Activated CD4-positive, alpha-beta T cell treated with anti-CD3 and anti-CD28 coated beads, Interleukin-10, Interleukin-2, amounts not matched to agents 100 ng/mL and 50 ng/mL, durations not matched to agents 16 hours and 8 hours (primary cell): ENCODE measurements at regions not wholly inside any gene's neighbourhood (a gene's known extent, or its start where the extent isn't known, plus 50 kb on each side); places are given as distances from the start of the nearest gene placed in this dataset.
"Not testable (repeated sequence)": the region's sequence is repeated elsewhere in the genome, so short reads cannot be mapped to it uniquely, and the experiment has no call there.

Source experiments
- DNase-seq: peaks from one replicate; pipeline ENCODE4 v3.0.0-alpha.2; 2020

DNA sequence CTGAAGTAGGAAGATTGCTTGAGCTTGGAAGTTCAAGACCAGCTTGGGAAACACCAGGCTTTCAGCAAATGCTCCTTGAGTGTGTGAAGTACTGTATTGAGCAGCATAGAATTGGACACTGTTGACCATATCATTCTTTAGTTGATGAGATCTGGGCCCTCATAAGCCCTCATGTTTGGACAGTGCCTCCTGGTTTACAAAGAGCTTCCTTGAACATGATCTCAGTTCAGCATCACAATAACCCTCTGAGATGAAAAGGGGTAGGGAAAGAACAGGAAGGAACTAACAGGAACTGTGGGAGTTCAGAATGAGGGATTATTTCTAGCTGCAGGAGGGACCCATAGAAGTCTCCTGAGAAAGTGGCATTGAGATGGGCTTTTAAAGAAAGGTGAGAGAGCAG lies 153.2 kb downstream of the C12orf75 start:
- no peak for DNase-seq

DNA sequence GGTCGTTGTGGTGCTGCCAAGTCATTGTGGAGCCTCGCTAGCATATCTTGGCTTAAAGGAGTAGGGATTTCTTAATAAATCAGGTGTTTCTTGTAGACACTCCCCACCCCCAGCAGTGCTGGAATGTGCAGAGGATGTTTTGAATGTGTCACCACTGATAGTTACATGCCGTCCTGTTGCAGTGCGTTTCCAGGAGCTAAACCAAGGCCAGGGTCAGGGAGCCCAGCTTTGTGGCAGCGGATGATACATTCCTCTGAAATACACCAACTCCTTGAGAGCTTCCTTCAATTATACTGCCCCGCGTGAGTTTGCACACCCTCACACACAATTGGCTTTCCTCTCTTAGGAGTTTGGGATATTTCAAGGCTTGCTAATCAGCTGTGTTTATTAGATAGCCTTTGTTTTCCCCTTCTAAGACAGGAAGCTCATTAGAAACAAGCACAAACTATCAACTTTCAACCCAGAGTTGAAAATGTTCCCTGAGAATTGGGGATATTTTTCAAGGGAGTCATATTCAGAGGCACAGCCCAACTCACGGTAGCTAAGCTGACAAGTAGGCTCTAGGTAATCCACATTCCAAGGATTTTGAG lies 154.9 kb downstream of the C12orf75 start:
- no peak for DNase-seq

DNA sequence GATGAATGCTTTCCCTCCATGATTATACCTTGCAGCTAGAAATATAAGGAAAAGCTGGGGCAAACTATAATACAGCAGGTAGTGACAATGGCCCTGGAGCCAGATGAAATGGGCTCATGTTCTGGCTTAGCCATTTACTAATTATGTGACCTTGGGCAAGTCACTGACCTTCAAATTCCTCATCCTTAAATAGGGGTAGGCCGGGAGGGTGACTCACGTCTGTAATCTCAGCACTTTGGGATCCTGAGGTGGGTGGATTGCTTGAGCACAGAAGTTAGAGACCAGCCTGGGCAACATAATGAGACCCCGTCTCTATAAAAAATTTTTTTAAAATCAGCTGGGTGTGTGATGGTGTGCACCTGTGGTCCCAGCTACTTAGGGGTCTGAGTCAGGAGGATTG lies 155.4 kb downstream of the C12orf75 start:
- no peak for DNase-seq

DNA sequence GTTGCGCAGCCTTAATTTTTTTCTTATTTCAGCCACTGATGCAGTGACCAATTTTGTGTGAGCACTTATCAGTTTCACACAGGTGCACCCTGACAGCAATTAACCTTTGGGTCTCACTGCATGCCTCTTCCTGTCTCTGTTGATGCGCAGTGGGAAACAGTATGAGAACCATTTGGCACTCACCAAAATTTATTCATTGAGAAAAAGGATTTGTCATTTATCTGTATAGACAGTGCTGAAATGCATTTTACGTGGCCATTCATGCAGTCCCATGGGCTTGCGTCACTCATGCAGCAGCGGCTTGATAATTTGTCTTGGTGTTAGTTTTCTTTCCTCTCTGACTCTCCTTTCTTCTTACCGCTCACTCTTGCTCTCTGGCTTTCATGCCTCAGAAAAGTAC lies 157.5 kb downstream of the C12orf75 start:
- no peak for DNase-seq

DNA sequence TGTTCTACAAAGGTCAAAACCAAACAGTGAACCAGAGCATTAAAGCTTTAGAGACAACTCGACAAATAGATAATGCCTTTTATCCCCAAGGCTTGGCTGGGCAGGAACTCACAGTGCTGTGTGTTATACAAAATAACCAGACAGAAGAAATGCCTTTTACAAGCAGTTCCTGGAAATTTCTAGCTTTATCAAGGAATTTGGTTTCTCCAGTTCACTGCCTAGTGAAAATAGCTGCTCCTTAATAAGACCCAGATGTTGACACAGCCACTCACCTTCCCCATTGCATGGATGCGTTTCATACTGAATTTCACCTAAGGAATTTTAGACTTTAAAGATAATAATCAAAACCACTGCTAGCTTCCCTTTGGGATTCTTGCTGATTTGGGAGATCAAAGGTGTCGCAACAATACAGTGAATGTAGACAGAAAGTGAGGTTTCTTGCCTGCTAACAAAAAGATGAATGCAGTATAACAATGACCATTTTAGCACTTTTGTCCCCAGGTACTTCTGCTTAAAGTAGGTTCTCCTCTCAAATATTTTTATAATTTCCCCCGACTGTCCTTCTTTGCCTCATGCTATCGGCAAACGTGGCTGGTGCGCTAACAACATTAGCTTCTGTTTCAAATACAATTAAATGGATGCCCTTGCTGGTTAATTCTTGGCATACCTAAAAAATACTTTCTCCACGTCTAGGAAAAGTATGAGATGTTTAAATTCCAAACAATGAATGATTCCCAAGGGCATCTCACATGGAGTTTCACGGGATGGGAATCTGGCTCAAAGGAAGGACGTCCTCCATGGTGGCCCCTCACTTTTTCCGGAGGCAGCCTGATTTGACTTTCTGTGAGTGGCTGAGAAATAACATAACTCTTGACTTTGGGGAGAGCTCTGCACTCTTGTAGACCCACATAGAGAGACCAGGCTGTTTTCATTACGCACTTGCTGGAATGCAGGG lies 162.4 kb downstream of the C12orf75 start:
- no peak for DNase-seq

DNA sequence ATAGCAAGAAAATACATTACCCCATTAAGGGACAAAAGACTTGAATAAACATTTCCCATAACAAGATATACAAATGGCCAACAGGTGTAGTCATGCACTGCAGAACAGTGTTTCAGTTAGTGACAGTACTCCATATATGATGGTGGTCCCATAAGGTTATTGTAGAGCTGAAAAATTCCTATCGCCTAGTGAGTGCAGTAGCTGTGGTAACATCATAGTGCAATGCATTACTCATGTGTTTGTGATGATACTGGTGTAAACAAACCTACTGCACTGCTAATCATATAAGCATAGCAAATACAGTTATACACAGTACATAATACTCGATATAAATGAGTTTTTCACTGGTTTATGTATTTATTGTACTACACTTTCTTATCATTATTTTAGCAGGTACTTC lies 168.7 kb downstream of the C12orf75 start:
- no peak for DNase-seq

DNA sequence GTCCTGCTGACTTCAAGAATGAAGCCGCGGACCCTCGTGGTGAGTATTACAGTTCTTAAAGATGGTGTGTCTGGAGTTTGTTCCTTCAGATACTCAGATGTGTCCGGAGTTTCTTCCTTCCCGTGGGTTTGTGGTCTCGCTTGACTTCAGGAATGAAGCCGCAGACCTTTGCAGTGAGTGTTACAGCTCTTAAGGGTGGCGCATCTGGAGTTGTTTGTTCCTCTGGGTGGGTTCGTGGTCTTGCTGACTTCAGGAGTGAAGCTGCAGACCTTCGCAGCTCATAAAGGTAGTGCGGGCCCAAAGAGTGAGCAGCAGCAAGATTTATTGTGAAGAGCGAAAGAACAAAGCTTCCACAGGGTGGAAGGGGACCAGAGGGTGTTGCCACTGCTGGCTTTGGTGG lies 170.2 kb downstream of the C12orf75 start:
- not testable (repeated sequence) for DNase-seq

DNA sequence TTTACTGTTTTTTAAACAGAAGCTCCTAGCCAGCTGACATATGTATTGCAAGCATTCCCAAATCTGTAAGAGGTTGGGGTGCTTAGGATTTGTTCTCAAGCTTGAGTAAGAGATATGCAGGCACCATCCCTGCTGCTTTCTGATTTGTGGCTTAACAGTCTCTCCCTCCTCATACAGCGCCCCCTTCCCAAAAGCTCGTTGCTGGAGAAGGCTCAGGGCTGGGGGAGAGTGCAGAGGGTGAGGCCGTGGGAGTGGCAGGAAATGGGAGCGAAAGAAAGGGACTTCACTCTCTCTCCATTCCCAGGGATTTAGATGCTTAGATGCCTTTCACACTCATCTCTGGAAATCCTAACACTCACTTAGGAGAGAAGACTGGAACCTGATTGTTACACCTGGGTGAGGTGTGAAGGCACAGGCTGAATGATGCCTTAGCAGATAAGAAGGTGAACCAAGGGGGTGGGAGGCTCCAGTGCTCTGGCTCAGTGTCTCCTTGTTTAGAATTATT lies 172.0 kb downstream of the C12orf75 start:
- DNase-seq = no peak

DNA sequence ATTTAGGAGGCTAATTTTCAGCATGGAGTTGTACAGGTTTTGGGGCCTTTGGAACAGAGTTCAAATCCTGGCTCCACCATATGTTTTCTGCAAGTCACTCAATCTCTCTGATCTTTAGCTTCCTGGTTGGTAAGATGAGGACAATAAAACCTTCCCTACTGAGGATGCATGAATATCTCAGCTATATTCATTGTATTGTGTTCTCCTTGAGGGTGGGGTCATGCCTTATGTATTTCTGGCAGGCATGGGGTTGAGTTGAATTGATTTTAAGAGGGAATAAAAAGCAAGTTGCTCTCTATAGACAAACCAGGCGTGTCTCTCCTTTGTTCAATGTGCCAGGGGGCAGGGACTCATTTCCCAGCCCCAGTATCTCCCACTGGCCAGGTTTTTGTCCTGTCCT lies 173.1 kb downstream of the C12orf75 start:
- no peak for DNase-seq

DNA sequence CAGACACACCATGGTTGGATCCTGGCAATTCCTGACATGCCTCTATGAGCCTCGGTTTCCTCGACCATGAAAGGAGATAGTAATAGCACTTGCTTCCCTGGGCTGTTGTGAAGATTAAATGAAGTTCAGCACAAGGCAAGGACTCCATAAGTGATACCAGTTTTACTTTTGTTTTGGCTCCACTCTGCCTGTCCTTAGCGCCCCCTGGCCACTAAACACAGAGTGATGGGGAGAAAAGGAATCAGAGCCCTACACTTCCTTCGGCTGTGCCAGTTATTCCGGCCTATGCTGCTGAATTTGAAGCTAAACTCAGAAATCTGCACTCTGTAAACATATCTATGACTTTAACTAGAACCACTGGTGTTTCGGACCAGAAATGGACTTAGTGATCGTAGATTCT lies 173.8 kb downstream of the C12orf75 start:
- DNase-seq = no peak

DNA sequence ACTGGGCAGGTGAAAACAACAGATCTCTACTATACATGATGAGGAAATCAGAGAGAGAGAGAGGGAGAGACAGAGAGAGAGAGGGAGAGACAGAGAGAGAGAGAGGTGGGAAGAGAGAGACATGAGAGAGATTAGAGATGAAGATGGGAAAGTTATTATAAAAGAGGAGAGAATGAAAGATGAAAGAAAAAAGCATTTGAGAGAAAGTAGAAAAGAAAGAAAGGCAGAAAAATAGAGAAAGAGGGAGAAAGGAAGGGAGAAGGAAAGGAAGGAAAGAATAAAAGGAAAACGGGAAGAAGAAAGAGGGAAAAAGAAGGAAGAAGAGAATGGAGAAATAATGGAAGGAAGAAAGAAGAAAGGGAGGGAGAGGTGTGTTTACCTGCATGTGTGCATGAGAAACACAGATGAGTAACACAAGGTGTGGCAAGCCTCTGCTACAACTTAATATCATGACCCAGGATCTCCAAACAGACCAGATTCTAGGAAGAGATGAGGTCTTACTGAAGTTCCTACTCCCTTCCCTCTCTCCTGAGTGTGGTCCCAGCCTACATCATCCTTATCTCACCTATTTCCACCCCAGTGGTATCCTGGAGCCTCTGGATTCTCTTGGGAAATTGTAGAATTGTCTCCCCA lies 176.3 kb downstream of the C12orf75 start:
- no peak for DNase-seq

DNA sequence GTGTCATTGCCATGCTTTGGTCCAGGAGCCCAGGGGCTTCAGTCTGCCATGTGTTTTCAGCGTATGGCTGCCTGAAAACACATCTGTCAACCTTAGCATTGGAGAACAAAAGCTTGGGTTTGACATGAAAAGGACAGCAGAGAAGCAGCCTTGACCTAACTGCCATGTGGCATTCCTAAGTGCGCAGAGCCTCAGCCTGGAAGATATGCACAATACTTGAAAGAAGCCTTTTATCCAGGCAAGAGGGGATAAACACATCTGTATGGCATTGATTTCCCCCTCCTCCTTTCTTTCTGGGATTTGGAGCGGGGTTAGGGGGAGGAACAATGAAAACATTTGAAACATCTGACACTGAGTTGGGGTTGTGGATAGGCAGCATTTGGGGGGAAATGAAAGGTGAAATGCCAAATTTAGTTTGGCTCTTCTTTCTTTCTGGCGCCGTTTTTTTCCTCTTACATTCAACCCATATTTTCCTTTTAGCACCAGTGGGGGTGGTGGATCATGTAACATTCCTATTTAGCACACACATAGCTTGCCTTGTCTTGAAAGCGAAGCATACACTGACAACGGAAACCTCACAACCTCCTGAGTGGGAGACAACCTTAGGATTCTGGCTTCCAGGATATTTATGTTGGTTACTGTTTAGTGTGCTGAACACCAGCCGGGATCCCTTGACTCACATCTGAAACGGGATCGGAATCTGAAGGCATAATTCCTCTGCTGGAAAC lies 177.0 kb downstream of the C12orf75 start:
- DNase-seq = no peak

DNA sequence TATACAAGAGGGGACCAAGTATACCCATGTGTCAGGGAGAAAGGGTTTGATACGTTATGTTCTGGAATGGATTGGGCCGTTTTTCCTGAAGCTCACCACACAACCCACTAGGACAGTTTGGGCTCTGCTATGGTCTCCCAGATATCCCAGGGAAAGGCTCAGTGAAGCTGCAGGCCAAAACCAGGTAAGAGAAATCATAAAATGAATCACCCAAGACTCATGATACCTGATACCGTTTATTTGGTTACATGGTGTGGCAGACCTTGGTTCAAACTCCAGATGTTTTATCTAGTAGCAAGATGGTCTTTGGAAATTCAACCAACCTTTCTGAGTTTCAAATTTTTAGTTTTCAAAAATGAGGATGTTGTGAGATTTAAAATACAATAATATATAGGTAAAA lies 177.6 kb downstream of the C12orf75 start:
- no peak for DNase-seq

DNA sequence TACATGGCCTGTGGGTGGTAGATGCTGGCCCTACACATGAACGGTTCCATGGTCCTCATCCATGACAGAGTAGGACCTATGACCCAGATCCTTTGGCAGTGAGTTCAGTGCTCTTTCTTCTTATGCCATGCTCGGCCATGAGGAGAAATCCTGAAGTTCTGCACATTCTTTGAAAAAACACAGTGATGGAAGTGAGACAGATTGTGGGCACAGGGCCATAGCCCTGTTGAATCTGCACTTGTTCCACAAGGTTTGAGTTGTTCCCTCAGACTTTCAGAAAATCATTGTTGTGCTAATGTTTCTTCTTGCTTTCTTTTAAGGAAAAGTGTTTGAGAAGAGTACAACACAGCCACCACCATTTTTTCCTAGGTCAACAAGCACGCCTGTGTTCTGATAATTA lies 180.0 kb downstream of the C12orf75 start:
- no peak for DNase-seq

DNA sequence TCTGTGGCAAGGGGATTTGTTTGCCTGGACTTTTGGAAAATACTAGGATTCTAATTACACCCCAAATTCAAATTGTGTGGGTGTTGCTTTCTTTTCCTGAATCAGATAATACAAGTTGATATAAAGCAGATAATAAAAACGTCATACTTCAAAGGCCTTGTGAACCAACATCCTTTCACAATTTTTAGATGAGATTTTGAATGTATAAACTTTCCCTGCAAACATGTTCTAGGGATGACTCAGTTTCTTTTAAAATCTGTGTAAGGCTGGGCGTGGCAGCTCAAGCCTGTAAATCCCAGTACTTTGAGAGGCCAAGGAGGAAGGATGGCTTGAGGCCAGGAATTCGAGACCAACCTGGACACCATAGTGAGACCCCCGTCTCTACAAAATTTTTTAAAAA lies 182.4 kb downstream of the C12orf75 start:
- not testable (repeated sequence) for DNase-seq

DNA sequence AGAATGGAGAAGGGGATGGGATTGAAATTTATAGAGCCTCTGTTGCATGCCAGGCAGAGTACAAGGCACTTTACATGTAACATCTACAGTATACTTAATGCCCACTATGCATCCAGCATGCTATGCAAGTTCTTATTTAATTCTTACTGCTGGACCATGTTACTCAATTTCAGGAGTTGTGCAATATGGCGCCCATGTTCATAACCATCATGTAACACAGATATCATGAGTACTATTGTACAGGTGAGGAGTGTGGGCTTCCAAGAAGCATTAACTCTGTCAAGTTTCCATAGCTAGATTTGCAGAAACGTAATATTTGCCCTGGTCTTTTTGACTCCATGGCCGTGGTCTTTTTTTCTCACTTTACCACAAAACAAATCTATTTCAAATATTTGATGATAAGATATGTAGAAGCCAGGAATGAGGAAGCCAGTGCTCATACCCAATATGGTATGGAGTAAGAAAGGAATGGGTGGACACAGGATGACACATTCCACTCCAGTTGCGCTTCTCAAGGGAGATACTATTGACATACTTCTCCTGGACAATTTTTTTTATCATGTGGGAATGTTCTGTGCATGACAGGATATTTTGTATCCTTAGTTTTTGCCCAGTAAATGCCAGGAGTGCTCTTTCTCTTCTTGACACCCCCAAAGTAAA lies 191.8 kb downstream of the C12orf75 start:
- DNase-seq = no peak

DNA sequence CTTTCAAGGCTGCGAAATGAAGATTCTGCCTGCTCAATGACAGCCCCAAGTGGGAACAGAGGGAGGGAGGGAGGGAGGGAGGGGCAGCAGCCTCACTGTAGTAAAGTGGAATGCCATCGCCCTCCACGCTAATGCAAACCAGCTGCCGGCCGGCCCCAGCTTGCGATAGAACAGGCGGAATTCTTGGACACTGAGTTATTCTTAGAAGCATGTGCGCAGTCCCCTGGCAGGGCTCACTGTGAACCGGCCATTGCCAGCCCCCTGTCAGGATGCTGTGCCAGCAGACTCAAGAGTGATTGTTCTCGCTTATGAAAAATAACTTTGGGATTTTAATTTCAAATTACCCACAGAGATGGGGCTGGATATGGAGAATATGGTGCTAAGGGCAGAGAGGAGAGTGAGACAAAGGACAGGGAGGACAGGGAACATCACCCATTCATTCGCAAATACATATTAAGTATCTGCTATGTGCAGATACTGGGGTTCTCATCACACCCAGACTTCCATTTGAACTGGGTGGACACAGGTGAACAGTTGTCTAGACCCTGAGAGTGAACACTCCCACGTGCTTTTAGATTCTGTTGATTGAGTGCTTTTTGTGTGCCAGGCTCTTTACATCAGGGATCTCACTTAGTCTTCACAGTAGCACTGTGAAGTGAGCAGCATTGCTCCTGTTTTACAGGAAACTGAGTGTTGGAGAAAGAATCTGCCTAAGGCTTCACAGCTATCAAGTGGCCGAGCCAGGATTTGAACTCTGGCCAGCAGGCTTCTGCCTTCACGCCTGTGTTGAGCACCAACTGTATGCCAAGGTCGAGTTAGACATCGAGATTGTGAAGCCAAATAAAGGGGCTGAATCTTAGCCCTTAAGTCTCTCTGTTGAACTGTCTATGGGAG lies 192.9 kb downstream of the C12orf75 start:
- no peak for DNase-seq

DNA sequence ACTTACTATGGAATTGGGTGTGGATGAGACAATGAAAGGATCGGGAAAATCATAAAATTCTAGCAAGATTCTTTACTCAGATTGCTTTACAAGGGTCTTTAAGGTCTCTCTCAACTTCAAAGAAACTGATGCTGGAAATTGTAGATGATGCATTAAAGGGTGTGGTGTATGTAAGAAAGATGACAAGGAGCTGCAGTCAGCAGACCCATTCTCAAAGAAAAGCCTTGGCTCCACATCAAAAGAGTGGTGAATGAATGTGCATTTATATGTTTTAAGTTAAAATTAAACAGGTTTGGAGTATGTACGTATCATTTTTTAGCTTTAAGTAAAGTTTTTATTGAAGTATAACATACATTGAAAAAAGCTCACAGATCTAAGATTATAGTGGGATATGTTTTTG lies 194.5 kb downstream of the C12orf75 start:
- DNase-seq = no peak

DNA sequence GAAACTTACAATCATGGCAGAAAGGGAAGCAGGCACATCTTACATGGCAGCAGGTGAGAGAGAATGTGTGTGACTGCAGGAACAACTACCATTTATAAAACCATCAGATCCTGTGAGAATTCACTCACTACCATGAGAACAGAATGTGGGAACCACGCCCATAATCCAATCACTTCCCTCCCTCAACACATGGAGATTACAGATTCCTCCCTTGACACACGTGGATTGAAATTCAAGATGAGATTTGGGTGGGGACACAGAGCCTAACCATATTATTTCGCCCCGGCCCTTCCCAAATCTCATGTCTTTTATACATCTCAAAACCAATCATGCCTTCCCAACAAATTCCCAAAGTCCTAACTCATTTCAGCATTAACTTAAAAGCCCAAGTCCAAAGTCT lies 203.6 kb downstream of the C12orf75 start:
- no peak for DNase-seq

DNA sequence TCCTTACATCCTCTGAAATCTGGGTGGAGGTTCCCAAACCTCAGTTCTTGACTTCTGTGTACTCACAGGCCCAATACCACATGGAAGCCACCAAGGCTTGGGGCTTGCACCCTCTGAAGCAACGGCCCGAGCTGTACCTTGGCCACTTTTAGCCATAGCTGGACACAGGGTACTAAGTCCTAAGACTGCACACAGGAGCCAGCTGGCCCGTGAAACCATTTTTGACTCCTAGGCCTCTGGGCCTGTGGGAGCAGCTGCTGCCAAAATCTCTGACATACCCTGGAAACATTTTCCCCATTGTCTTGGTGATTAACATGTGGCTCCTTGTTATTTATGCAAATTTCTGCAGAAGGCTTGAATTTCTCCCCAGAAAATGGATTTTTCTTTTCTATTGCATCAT lies 204.5 kb downstream of the C12orf75 start:
- DNase-seq = not testable (repeated sequence)

DNA sequence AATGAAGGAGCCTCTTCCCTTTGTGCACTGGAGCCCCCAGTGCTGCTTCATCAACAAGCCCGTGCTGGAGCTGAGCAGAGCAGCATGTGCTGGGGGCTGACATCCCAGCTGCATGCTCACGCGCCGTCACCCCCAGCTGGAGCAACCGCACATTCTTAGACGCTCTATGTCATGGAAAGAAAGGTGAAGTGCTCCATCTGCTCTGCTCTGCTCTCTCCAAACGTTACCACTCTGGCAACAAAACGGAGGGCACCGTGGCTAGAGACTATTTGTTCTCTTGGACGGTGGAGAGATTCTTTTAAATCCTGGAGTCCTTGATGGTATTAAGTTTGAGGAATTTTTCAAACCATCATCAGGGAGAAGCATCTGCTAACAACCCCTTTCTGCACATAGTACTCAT lies 208.4 kb downstream of the C12orf75 start:
- DNase-seq = no peak

DNA sequence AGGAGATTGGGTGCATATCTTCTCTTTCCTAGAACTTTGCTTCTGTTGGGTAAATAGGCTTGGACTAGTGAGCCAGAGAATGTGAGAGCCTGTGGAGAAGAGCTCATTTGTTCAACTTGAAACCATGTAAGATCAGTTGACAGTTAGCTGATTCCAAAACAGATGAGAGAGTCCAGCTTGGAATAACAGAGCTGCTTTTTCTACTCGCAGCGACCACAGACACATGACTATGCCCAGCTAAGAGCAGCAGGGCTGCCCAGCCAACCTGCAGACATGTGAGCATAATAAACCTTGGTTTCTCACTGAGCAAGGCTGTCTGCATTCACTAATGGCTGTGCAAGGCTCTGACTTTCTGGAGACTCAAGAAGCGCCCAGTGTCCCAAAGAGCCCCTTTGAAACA lies 209.2 kb downstream of the C12orf75 start:
- no peak for DNase-seq
